Osteoblast (primary cell): ENCODE measurements at regions not wholly inside any gene's neighbourhood (a gene's known extent, or its start where the extent isn't known, plus 50 kb on each side); places are given as distances from the start of the nearest gene placed in this dataset.

Source experiments
- DNase-seq: peaks from one replicate; pipeline ENCODE4 v3.0.0; 2011; ENCODE audit warnings: low spot score, mixed read lengths; ENCODE audit not compliant: insufficient read length; ENCODE audit errors: missing footprints
- H2AFZ ChIP-seq: 2 replicates; pipeline ENCODE4 v1.6.0; 2011; ENCODE audit warnings: mild to moderate bottlenecking, low read length
- H3K27ac ChIP-seq: 2 replicates; pipeline ENCODE4 v1.5.1; 2011; ENCODE audit warnings: mild to moderate bottlenecking, low read depth, low read length, moderate library complexity
- H3K27me3 ChIP-seq: 2 replicates; pipeline ENCODE4 v1.6.0; 2012; ENCODE audit warnings: mild to moderate bottlenecking, control low read depth, inconsistent platforms, low read length, moderate library complexity; ENCODE audit not compliant: insufficient read depth
- H3K36me3 ChIP-seq: 2 replicates; pipeline ENCODE4 v1.5.1; 2011; ENCODE audit warnings: mild to moderate bottlenecking, low read length, control low read depth, moderate library complexity; ENCODE audit not compliant: insufficient read depth
- H3K4me1 ChIP-seq: 2 replicates; pipeline ENCODE4 v1.5.1; 2011; ENCODE audit warnings: mild to moderate bottlenecking, low read length, control low read depth, moderate library complexity; ENCODE audit not compliant: insufficient read depth
- H3K4me2 ChIP-seq: 2 replicates; pipeline ENCODE4 v1.6.0; 2011; ENCODE audit warnings: mild to moderate bottlenecking, low read length; ENCODE audit not compliant: insufficient read depth
- H3K4me3 ChIP-seq: fragments of 200-600 bp; sonication (generic); 3 replicates; pipeline ENCODE4 v1.5.1; 2012; ENCODE audit warnings: mild to moderate bottlenecking, low read length, inconsistent platforms; ENCODE audit not compliant: insufficient read depth
- H3K79me2 ChIP-seq: 2 replicates; pipeline ENCODE4 v1.6.0; 2012; ENCODE audit warnings: mild to moderate bottlenecking, low read length, control low read depth, inconsistent platforms; ENCODE audit not compliant: insufficient read depth
- H3K9me3 ChIP-seq: 2 replicates; pipeline ENCODE4 v1.5.1; 2011; ENCODE audit warnings: low read depth, low read length, control low read depth
- H4K20me1 ChIP-seq: 2 replicates; pipeline ENCODE4 v1.6.0; 2012; ENCODE audit warnings: mild to moderate bottlenecking, low read length, control low read depth; ENCODE audit not compliant: insufficient read depth
- CTCF ChIP-seq: IDR thresholded peaks from 2 replicates; pipeline ENCODE4 v1.5.1; 2011; ENCODE audit warnings: mild to moderate bottlenecking, low read depth, low read length, moderate library complexity; ENCODE audit errors: extremely low read depth

GRCh38 chr6:156269751-156270369 is 507.3 kb upstream of the ARID1B start:
- no peak for DNase-seq
- no peak for TF ChIP-seq CTCF
- H4K20me1 ChIP-seq = no peaks in the 10 kb centered on the region
- H3K27me3 ChIP-seq = no peaks in the 10 kb centered on the region
- H3K79me2 ChIP-seq = no peaks in the 10 kb centered on the region
- H3K4me3 ChIP-seq = no peak overlapping the region
- H3K36me3 ChIP-seq = no peaks in the 10 kb centered on the region
- H3K9me3 ChIP-seq = no peaks in the 10 kb centered on the region
- no peak overlapping the region for H3K27ac ChIP-seq
- H2AFZ ChIP-seq = no peak overlapping the region
- no peaks in the 10 kb centered on the region for H3K4me1 ChIP-seq
- H3K4me2 ChIP-seq = no peak overlapping the region

GRCh38 chr6:156268849-156269248 is 508.3 kb upstream of the ARID1B start:
- no peak for DNase-seq
- Histone ChIP-seq H4K20me1 (no peaks in the 10 kb centered on the region), H3K27me3 (no peaks in the 10 kb centered on the region), H3K36me3 (no peaks in the 10 kb centered on the region), H3K4me2 (no peak overlapping the region), H3K79me2 (no peaks in the 10 kb centered on the region), H2AFZ (no peak overlapping the region), H3K4me3 (no peak overlapping the region), H3K27ac (no peak overlapping the region), H3K4me1 (no peaks in the 10 kb centered on the region), H3K9me3 (no peaks in the 10 kb centered on the region)
- no peak for TF ChIP-seq CTCF

- Histone ChIP-seq H3K4me1 (no peaks in the 10 kb centered on the region), H4K20me1 (no peaks in the 10 kb centered on the region), H3K4me2 (no peak overlapping the region), H3K27ac (no peak overlapping the region), H3K27me3 (no peaks in the 10 kb centered on the region), H2AFZ (no peak overlapping the region), H3K9me3 (peaks cover 2% of the 10 kb centered on the region), H3K79me2 (no peaks in the 10 kb centered on the region), H3K4me3 (no peak overlapping the region), H3K36me3 (no peaks in the 10 kb centered on the region)
- TF ChIP-seq CTCF = no peak
- DNase-seq = no peak
Observed at GRCh38 chr6:156262014-156262413, 515.2 kb upstream of the ARID1B start.

- no peak for DNase-seq
- H3K27me3 ChIP-seq = no peaks in the 10 kb centered on the region
- H3K36me3 ChIP-seq = no peaks in the 10 kb centered on the region
- TF ChIP-seq CTCF = no peak
- H3K9me3 ChIP-seq = peaks cover 2% of the 10 kb centered on the region
- no peak overlapping the region for H3K4me3 ChIP-seq
- H4K20me1 ChIP-seq = no peaks in the 10 kb centered on the region
- no peaks in the 10 kb centered on the region for H3K79me2 ChIP-seq
- H3K4me2 ChIP-seq = no peak overlapping the region
- H2AFZ ChIP-seq = no peak overlapping the region
- H3K4me1 ChIP-seq = no peaks in the 10 kb centered on the region
- no peak overlapping the region for H3K27ac ChIP-seq
Observed at GRCh38 chr6:156260815-156261214, 516.4 kb upstream of the ARID1B start.
